HG03280 (cell line): ENCODE measurements at regions not wholly inside any gene's neighbourhood (a gene's known extent, or its start where the extent isn't known, plus 50 kb on each side); places are given as distances from the start of the nearest gene placed in this dataset.
"Not testable (repeated sequence)": the region's sequence is repeated elsewhere in the genome, so short reads cannot be mapped to it uniquely, and the experiment has no call there.

Experiments used
- ATAC-seq: cut with Tn5 transposase; IDR thresholded peaks from one replicate; pipeline ENCODE4 v1.9.1; 2021; ENCODE audit warnings: mild to moderate bottlenecking, moderate library complexity; ENCODE audit not compliant: unreplicated experiment

GRCh38 chr7:24127930-24128329 is 156.1 kb upstream of the NPY start:
- ATAC-seq = no peak

- no peak for ATAC-seq
Observed at GRCh38 chr7:24129597-24129996, 154.4 kb upstream of the NPY start.

- ATAC-seq = no peak
Observed at GRCh38 chr7:24130631-24131030, 153.4 kb upstream of the NPY start.

DNA sequence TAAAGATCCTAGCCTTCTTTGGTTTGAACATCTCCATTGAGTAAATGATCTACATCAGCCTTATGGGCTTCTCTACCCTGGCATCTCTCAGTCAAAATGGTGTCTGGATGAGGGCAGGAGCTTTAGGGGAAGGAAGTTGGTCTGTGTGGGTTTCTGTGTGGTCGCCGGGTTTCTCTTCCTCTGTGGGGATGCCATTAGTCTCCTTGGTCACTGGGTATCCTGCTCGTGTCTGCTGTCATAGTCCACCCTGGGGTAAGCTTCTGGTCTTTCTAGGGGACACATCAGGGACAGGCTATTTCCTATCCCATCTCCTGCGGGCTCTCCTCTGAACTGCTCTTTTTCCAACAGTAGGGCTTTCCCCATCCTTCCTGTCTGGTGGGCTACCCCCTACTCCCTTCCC is 150.3 kb upstream of the NPY start:
- ATAC-seq = no peak

GRCh38 chr7:24134535-24134934 is 149.5 kb upstream of the NPY start:
- ATAC-seq = no peak

- peak; percentile 49 for ATAC-seq
Observed at GRCh38 chr7:24135003-24135817, 148.8 kb upstream of the NPY start.

DNA sequence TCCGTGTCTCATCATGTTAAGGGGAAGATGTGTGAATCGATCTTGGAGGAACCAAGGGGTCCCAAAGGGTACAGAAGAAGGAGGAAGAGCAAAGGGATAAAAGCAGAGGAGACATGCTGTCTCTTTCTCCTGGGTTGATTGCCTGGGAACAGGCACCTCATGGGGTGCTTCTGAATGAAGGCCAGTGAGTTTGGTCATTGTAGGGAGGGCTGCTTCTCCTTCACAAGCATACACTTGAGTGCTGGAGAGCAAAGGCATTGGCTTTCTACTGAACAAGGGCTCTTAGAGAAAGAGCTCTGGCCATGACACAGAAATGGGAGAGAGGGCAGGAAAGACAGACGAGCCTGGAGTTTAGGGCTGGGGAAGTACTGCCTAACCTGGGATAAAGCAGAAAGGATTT is 146.7 kb upstream of the NPY start:
- no peak for ATAC-seq

DNA sequence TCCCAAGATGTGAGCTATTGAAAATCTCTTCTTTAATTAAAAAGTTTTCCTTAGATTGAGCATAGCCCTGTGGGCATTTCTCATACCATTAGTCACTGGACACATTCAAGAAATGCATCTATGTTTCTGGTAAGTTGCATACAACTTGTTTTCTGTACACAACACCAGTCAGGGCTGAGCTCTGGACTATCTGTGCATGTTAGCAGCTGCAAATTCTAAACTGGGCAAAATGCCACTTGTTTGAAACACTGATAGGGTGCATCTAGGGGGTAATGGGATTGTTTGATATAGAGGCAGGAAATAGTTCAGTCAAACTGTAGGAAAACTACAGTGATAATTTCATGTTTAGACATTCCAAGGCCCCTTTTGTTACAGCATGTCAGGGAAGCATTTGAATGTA is 145.6 kb upstream of the NPY start:
- no peak for ATAC-seq

GRCh38 chr7:24140001-24140400 is 144.0 kb upstream of the NPY start:
- ATAC-seq = no peak

DNA sequence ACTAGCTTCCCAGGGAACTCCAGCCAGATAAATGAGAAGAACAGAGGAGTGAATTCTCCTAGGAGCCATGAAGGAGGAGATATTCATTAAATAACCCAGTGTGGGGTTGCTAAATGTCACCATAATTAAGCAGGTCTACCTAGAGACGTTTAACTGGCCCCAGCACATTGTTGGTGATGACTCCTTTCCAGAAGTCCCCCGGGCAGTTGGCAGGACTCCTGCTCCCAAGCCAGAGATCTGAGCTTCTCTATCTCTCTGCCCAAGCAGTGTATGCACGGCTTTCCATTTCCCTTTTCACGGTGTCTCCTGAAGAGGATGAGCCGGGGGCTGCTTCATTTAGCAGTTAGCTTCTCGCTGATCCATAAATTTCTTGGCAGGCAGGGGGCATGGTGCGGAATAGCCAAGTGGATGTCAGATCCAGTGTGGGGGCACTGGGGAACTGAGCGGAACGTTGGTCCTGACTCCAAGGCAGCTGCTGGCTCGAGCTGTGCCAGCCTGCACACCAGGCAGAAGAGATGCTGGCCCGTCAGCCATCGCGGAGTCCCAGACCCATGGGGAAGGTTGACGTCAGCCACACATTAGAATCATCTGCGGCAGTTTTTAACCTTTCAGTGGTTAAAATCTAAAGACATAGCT is 142.0 kb upstream of the NPY start:
- ATAC-seq = no peak

DNA sequence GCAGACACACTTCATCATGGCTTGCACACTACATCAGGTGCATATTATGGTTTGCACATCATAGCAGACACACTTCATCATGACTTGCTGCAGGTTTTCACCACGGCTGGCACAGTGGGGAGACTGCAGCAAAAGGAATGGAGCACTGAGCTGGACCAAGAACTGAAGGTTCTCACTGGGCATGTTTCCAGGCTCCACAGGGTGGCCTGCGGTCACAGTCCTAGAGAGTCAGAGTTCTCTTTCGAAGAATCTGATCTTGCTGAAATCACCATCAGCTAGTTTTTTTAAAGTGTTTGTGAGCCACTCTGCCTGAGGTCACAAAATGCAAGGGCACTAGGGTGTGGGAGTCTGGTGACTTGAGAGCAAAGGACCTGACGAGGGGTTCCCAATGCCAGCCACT is 140.4 kb upstream of the NPY start:
- no peak for ATAC-seq

GRCh38 chr7:24151944-24152343 is 132.0 kb upstream of the NPY start:
- ATAC-seq = no peak

DNA sequence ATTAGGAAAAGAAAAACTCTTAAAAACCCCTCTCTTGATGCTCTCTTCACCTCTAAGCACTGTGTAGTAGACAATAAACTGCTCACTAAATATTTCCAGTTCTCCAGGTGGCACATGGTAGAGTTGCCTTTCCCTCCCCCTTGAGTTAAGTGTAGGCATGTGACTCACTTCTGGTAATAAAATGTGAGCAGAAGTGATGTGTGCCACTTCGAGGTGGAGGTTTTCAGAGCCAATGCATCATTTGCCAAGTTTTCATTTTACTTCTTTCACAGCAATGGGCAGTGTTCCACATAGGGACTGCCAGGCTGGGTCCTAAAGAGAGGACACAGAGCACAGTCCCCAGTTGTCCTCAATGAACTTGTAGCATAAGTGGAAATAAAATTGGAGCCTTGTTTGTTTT is 131.6 kb upstream of the NPY start:
- no peak for ATAC-seq

DNA sequence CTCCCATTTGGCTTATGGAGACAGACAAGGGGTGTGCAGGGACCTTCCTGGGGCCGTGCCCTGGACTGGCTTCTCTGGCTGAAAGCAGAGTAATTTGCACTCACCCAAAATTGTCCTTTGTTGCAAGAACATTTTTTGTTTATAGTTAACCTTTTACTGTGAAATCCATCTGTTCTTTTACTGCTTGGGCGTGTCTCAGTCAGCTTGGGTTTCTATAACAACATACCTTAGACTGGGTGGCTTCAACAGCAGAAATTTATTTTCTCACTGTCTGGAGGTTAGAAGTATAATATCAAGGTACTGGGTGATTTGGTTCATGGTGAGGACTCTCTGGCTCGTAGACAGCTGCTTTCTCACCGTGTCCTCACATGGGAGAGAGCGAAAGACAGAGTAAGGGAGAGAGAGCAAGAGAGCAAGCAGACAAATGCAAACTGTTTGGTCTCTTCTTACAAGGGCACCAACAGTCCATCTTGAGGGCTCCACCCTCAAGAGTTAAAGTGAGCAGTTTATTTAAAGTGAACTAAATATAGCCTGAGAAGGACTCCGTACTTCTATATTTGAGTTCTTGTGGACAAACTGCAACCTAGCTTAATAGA is 131.0 kb upstream of the NPY start:
- ATAC-seq = no peak

- no peak for ATAC-seq
Observed at GRCh38 chr7:24157666-24158065, 126.3 kb upstream of the NPY start.

DNA sequence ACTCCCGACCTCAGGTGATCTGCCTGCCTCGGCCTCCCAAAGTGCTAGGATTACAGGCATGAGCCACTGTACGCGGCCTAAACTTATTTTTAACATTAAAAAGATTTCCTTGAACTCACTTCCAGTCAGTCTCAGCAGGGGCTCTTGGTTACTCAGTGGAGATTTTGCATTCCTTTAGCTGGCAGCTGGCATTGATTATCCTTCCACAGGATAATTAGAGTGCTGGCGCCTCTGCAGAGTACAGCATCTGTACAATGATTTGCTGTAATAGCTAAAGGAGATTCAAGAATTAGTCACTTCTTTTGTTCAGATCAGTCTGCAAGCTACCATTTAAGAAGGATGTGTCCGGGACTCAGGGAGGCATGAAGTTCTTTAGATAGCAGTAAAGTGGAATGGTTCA is 125.0 kb upstream of the NPY start:
- ATAC-seq = no peak

GRCh38 chr7:24164401-24164800 is 119.6 kb upstream of the NPY start:
- no peak for ATAC-seq

- no peak for ATAC-seq
Observed at GRCh38 chr7:24169077-24169624, 114.8 kb upstream of the NPY start.

GRCh38 chr7:24171951-24172350 is 112.0 kb upstream of the NPY start:
- ATAC-seq = not testable (repeated sequence)

GRCh38 chr7:24172856-24173255 is 111.1 kb upstream of the NPY start:
- no peak for ATAC-seq

DNA sequence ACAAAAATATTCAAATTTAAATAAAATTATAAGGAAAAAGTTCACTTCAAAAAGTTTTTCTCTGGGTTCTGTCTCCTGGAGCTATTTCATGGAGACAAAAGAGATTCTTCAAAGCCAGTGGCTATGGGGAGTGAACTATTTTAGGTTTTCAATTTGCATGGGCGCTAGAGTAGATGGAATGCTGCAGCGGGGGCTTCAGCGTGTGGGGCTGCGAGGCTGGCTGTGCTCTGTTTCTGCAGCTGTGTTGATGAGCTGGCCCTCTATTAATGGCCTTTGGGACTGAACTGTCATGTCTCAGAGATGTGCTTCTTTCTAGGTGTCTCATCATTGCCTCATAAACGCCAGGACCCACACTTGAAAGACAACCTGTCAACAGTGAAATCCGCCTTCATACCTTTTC is 108.4 kb upstream of the NPY start:
- no peak for ATAC-seq
